ENCODE measurements at regions not wholly inside any gene's neighbourhood (a gene's known extent, or its start where the extent isn't known, plus 50 kb on each side); places are given as distances from the start of the nearest gene placed in this dataset.

- no peak for TF ChIP-seq CTCF (conservative IDR thresholded peaks at IDR 0.05)
- no peak for TF ChIP-seq EZH2 (IDR thresholded peaks at IDR 0.05; ENCODE audit: low read depth)
Measured at GRCh38 chr2:4900861-4901770, 791.1 kb upstream of the SOX11 start.
